ENCODE measurements at regions not wholly inside any gene's neighbourhood (a gene's known extent, or its start where the extent isn't known, plus 50 kb on each side); places are given as distances from the start of the nearest gene placed in this dataset.

DNA sequence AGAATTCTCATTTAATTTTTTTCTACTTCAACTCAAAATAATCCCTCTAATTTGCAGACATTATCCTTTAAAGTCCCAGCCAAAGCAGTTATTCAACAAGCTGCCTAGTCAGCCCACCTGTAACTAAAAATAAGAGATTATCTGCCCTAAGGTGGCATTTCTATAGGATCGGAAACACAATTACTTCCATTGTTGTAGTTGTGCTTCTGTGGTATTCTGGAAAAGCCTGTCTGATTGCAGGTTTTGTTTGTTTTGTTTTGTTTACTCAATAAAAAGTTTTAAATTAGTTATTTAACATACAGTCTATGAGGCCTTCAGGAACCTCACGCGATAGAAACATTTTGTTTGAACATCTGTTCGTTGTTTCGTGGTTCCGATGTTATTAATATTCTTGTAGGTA is 101.0 kb downstream of the ZIC5 start:
- H3K4me1 Mint-ChIP-seq (ENCODE audit: low read depth, unreplicated experiment): no peaks in the 10 kb centered on the region
- H3K27ac Mint-ChIP-seq (ENCODE audit: unreplicated experiment): no peak overlapping the region
- BruUV-seq (replicated peaks): no TSS peak

DNA sequence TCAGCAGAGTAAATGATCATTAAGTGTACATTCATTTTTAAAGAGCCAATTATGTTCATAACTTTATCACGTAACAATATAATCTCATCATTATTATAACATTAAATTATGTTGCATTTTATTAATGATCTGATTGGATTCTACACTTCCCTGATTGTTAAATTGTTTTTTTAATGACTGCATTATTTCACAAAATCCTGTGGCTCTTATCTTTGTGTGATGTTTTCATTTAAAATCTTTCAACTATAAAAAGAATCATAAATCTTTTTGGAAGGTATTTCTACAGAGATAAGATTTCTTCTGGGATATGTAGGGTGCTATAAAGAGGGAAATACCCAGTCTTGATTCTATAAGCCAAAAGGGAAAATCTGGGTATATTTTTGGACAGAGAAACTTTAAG is 101.7 kb downstream of the ZIC5 start:
- intact Hi-C loops (cut with micrococcal nuclease; ENCODE audit: unreplicated experiment): no loop called here
- POLR2A ChIA-PET: no interaction called here
- Mint-ChIP-seq H3K4me1 (ENCODE audit: low read depth, unreplicated experiment) (no peaks in the 10 kb centered on the region), H3K9me3 (ENCODE audit: unreplicated experiment) (no peaks in the 10 kb centered on the region), H3K27me3 (ENCODE audit: insufficient read depth, unreplicated experiment) (peaks cover 19% of the 10 kb centered on the region), H3K36me3 (ENCODE audit: insufficient read depth, unreplicated experiment) (no peaks in the 10 kb centered on the region), H3K4me3 (ENCODE audit: unreplicated experiment) (no peak overlapping the region), H3K27ac (ENCODE audit: unreplicated experiment) (no peak overlapping the region)
- TF ChIP-seq, protein P1, sequence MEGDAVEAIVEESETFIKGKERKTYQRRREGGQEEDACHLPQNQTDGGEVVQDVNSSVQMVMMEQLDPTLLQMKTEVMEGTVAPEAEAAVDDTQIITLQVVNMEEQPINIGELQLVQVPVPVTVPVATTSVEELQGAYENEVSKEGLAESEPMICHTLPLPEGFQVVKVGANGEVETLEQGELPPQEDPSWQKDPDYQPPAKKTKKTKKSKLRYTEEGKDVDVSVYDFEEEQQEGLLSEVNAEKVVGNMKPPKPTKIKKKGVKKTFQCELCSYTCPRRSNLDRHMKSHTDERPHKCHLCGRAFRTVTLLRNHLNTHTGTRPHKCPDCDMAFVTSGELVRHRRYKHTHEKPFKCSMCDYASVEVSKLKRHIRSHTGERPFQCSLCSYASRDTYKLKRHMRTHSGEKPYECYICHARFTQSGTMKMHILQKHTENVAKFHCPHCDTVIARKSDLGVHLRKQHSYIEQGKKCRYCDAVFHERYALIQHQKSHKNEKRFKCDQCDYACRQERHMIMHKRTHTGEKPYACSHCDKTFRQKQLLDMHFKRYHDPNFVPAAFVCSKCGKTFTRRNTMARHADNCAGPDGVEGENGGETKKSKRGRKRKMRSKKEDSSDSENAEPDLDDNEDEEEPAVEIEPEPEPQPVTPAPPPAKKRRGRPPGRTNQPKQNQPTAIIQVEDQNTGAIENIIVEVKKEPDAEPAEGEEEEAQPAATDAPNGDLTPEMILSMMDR (IDR thresholded peaks at IDR 0.05; ENCODE audit: insufficient read depth in 1 of 2, low read depth in 1 of 2, low read length in 1 of 2, severe bottlenecking in 1 of 2, unreplicated experiment in 1 of 2): no peak
- Histone ChIP-seq H3K4me1 (0 out of 2 replicates have a peak, but pooled peaks cover 5% of the 10 kb centered on the region), H3K4me3 (ENCODE audit: low read depth, low read length) (no peak overlapping the region), H3K27me3 (replicated peaks; ENCODE audit: control insufficient read depth, insufficient read depth, low read length) (no peaks in the 10 kb centered on the region; the same call in 1 of the 2 replicates), H3K36me3 (ENCODE audit: control insufficient read depth, insufficient read depth, low read length) (no peaks in the 10 kb centered on the region), H3K9me3 (no peaks in the 10 kb centered on the region)
- DNase-seq: no peak
- BruUV-seq (replicated peaks): no TSS peak
- CTCF ChIA-PET: no interaction called here

More for the DNA sequence above, 101.0 kb downstream of the ZIC5 start:
- Histone ChIP-seq H3K27me3 (replicated peaks; ENCODE audit: control insufficient read depth, insufficient read depth, low read length) (no peaks in the 10 kb centered on the region; the same call in 1 of the 2 replicates), H3K9me3 (no peaks in the 10 kb centered on the region), H3K36me3 (ENCODE audit: control insufficient read depth, insufficient read depth, low read length) (no peaks in the 10 kb centered on the region), H3K4me1 (0 out of 2 replicates have a peak, but pooled peaks cover 5% of the 10 kb centered on the region), H3K4me3 (ENCODE audit: low read depth, low read length) (no peak overlapping the region)
- DNase-seq: no peak
- no peak overlapping the region for H3K4me3 Mint-ChIP-seq (ENCODE audit: unreplicated experiment)
- ChIA-PET POLR2A (no interaction called here), CTCF (no interaction called here)
- intact Hi-C loops (cut with micrococcal nuclease; ENCODE audit: unreplicated experiment): no loop called here
- H3K36me3 Mint-ChIP-seq (ENCODE audit: insufficient read depth, unreplicated experiment): no peaks in the 10 kb centered on the region
- H3K27me3 Mint-ChIP-seq (ENCODE audit: insufficient read depth, unreplicated experiment): peaks cover 19% of the 10 kb centered on the region
- H3K9me3 Mint-ChIP-seq (ENCODE audit: unreplicated experiment): no peaks in the 10 kb centered on the region
- TF ChIP-seq, protein P1 (IDR thresholded peaks at IDR 0.05; ENCODE audit: insufficient read depth in 1 of 2, low read depth in 1 of 2, low read length in 1 of 2, severe bottlenecking in 1 of 2, unreplicated experiment in 1 of 2): no peak

DNA sequence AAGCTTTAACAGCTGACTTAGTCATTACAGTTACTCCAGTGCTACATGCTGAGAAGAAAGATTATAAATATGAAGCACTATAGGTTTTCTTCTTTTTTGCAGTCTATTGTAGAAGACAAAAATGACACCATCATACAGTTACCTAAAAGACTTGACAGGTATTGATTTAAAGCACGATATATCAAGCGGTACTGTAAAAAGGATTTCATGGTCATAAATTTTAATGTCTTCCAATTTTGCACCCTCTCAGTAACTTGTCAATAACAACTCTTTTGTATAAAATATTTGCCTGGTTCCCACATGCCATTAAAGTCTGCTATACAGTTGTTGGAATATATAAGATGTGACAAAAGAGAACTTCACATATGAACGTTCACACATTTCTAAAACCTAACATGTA is 102.8 kb downstream of the ZIC5 start:
- Histone ChIP-seq H3K27me3 (replicated peaks; ENCODE audit: control insufficient read depth, insufficient read depth, low read length) (no peaks in the 10 kb centered on the region; the same call in 1 of the 2 replicates), H3K36me3 (ENCODE audit: control insufficient read depth, insufficient read depth, low read length) (no peaks in the 10 kb centered on the region), H3K4me3 (ENCODE audit: low read depth, low read length) (no peak overlapping the region), H3K9me3 (no peaks in the 10 kb centered on the region), H3K4me1 (0 out of 2 replicates have a peak, but pooled peaks cover 5% of the 10 kb centered on the region)
- no peak for DNase-seq
- H3K27ac Mint-ChIP-seq (ENCODE audit: unreplicated experiment): no peak overlapping the region
- no peaks in the 10 kb centered on the region for H3K36me3 Mint-ChIP-seq (ENCODE audit: insufficient read depth, unreplicated experiment)
- H3K27me3 Mint-ChIP-seq (ENCODE audit: insufficient read depth, unreplicated experiment): peaks cover 24% of the 10 kb centered on the region
- TF ChIP-seq, protein P1 (IDR thresholded peaks at IDR 0.05; ENCODE audit: insufficient read depth in 1 of 2, low read depth in 1 of 2, low read length in 1 of 2, severe bottlenecking in 1 of 2, unreplicated experiment in 1 of 2): no peak
- intact Hi-C loops (cut with micrococcal nuclease; ENCODE audit: unreplicated experiment): no loop called here
- CTCF ChIA-PET: no interaction called here
- H3K4me1 Mint-ChIP-seq (ENCODE audit: low read depth, unreplicated experiment): no peaks in the 10 kb centered on the region
- no TSS peak for BruUV-seq (replicated peaks)
- POLR2A ChIA-PET: no interaction called here
- no peaks in the 10 kb centered on the region for H3K9me3 Mint-ChIP-seq (ENCODE audit: unreplicated experiment)
- H3K4me3 Mint-ChIP-seq (ENCODE audit: unreplicated experiment): no peak overlapping the region
